Retina (tissue), 1 donor: ENCODE measurements at regions not wholly inside any gene's neighbourhood (a gene's known extent, or its start where the extent isn't known, plus 50 kb on each side); places are given as distances from the start of the nearest gene placed in this dataset.
"Not testable (repeated sequence)": the region's sequence is repeated elsewhere in the genome, so short reads cannot be mapped to it uniquely, and the experiment has no call there.

Experiments used
- DNase-seq: peaks from one replicate; pipeline ENCODE4 v3.0.0-alpha.2; 2016

GRCh38 chr2:195338856-195339255, 318.2 kb upstream of the SLC39A10 start:
- no peak for DNase-seq

GRCh38 chr2:195337597-195337996, 319.4 kb upstream of the SLC39A10 start:
- DNase-seq = no peak

- no peak for DNase-seq
Measured at GRCh38 chr2:195333869-195334268, 323.2 kb upstream of the SLC39A10 start.

- no peak for DNase-seq
Measured at GRCh38 chr2:195331966-195332365, 325.1 kb upstream of the SLC39A10 start.

- no peak for DNase-seq
Measured at GRCh38 chr2:195331129-195331528, 325.9 kb upstream of the SLC39A10 start.

- DNase-seq = no peak
Measured at GRCh38 chr2:195330513-195330956, 326.5 kb upstream of the SLC39A10 start.

- not testable (repeated sequence) for DNase-seq
Measured at GRCh38 chr2:195329784-195330183, 327.2 kb upstream of the SLC39A10 start.

- no peak for DNase-seq
Measured at GRCh38 chr2:195326537-195326936, 330.5 kb upstream of the SLC39A10 start.

GRCh38 chr2:195322324-195322723, 334.7 kb upstream of the SLC39A10 start:
- no peak for DNase-seq

- DNase-seq = no peak
Measured at GRCh38 chr2:195320413-195320973, 336.5 kb upstream of the SLC39A10 start.

GRCh38 chr2:195319548-195320412, 337.2 kb upstream of the SLC39A10 start:
- DNase-seq = no peak

- no peak for DNase-seq
Measured at GRCh38 chr2:195319112-195319460, 337.9 kb upstream of the SLC39A10 start.

- peak; percentile 40 for DNase-seq
Measured at GRCh38 chr2:195318440-195319111, 338.4 kb upstream of the SLC39A10 start.

- no peak for DNase-seq
Measured at GRCh38 chr2:195317550-195317949, 339.5 kb upstream of the SLC39A10 start.

GRCh38 chr2:195316486-195316885, 340.5 kb upstream of the SLC39A10 start:
- DNase-seq = no peak

- DNase-seq = no peak
Measured at GRCh38 chr2:195313962-195314361, 343.1 kb upstream of the SLC39A10 start.

- DNase-seq = no peak
Measured at GRCh38 chr2:195312662-195313061, 344.4 kb upstream of the SLC39A10 start.

- no peak for DNase-seq
Measured at GRCh38 chr2:195308163-195308562, 348.9 kb upstream of the SLC39A10 start.

- no peak for DNase-seq
Measured at GRCh38 chr2:195307751-195308150, 349.3 kb upstream of the SLC39A10 start.

- no peak for DNase-seq
Measured at GRCh38 chr2:195304310-195304709, 352.7 kb upstream of the SLC39A10 start.

- no peak for DNase-seq
Measured at GRCh38 chr2:195300631-195301030, 356.4 kb upstream of the SLC39A10 start.

GRCh38 chr2:195299600-195299999, 357.4 kb upstream of the SLC39A10 start:
- no peak for DNase-seq

- DNase-seq = no peak
Measured at GRCh38 chr2:195296490-195296889, 360.5 kb upstream of the SLC39A10 start.

- DNase-seq = no peak
Measured at GRCh38 chr2:195289081-195289480, 367.9 kb upstream of the SLC39A10 start.
